Thymus (tissue), 11 donors: ENCODE measurements at regions not wholly inside any gene's neighbourhood (a gene's known extent, or its start where the extent isn't known, plus 50 kb on each side); places are given as distances from the start of the nearest gene placed in this dataset.

Experiments
- DNase-seq, 9 donors: peaks; one replicate each; pipeline ENCODE4 v3.0.0-alpha.2; 2013; ENCODE audit warnings: low spot score in 9 of 9, low read depth in 6 of 9, missing footprints in 1 of 9
- H3K27ac ChIP-seq, 2 donors: one replicate each; pipeline ENCODE4 v1.5.1; 2013; ENCODE audit warnings: control low read depth in 1 of 2, low read depth in 1 of 2, low read length in 1 of 2, mild to moderate bottlenecking in 1 of 2, moderate library complexity in 1 of 2
- H3K27me3 ChIP-seq, 2 donors: one replicate each; pipeline ENCODE4 v1.5.1; 2013; ENCODE audit warnings: low read length in 1 of 2; ENCODE audit not compliant: control insufficient read depth in 2 of 2, insufficient read depth in 1 of 2
- H3K36me3 ChIP-seq, 2 donors: one replicate each; pipeline ENCODE4 v1.5.1; 2013; ENCODE audit warnings: low read length in 1 of 2, mild to moderate bottlenecking in 1 of 2, moderate library complexity in 1 of 2; ENCODE audit not compliant: control insufficient read depth in 2 of 2, insufficient read depth in 2 of 2
- H3K4me1 ChIP-seq, 2 donors: one replicate each; pipeline ENCODE4 v1.5.1; 2013; ENCODE audit warnings: low read length in 2 of 2; ENCODE audit not compliant: control insufficient read depth in 2 of 2, insufficient read depth in 2 of 2
- H3K4me3 ChIP-seq, 2 donors: one replicate each; pipeline ENCODE4 v1.5.1; 2013; ENCODE audit warnings: low read length in 2 of 2, control low read depth in 1 of 2, mild to moderate bottlenecking in 1 of 2
- H3K9me3 ChIP-seq, 2 donors: one replicate each; pipeline ENCODE4 v1.5.1; 2013; ENCODE audit warnings: low read length in 1 of 2, mild to moderate bottlenecking in 1 of 2; ENCODE audit not compliant: control insufficient read depth in 2 of 2, insufficient read depth in 1 of 2
- WGBS: extraction: QIAGEN DNeasy Blood & Tissue Kit; methylation state at CpG from one replicate; pipeline ENCODE4 v1.1.7; 2013; 5-methylcytosine and 5-hydroxymethylcytosine counted together
- donor health status: healthy.

- DNase-seq, result no peak
- H3K27ac ChIP-seq, result no peak overlapping the region
- peaks cover 1 to 13% of the 10 kb centered on the region in 2 donors for H3K9me3 ChIP-seq
- no peak overlapping the region for H3K4me3 ChIP-seq
- H3K36me3 ChIP-seq, result no peaks in the 10 kb centered on the region
- no peaks in the 10 kb centered on the region for H3K4me1 ChIP-seq
- WGBS, result 88% methylated on average over 6 of the region's 6 CpGs
- H3K27me3 ChIP-seq, result no peaks in the 10 kb centered on the region
Observed at GRCh38 chr6:66396145-66396544, 689.1 kb upstream of the EYS start.

GRCh38 chr6:66390393-66390792 is 683.4 kb upstream of the EYS start:
- Histone ChIP-seq H3K27me3 (no peaks in the 10 kb centered on the region), H3K4me3 (no peak overlapping the region), H3K9me3 (no peaks in the 10 kb centered on the region), H3K36me3 (no peaks in the 10 kb centered on the region), H3K27ac (no peak overlapping the region), H3K4me1 (no peaks in the 10 kb centered on the region)
- DNase-seq, result no peak
- 94% methylated on average over 2 of the region's 2 CpGs for WGBS

DNA sequence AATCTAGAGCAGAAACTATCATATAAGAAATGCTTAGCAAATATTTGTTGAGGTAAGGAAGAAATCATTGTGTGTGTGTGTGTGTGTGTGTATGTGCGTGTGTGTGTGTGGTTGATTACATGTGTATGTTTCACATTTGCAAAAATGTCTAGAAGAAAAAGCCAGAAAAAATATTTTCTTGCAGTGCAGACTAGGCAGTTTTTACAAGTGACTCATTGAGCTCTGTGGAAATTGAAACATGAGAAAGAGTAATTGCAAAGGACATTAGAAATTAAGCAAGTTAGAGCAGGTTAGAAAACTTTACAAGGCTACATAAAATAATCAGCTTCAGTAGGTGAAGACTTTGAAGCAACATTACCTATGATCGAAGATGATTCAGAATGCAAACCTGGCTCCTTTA is 669.0 kb upstream of the EYS start:
- WGBS, result 86% methylated on average over 2 of the region's 2 CpGs
- no peak overlapping the region for H3K4me3 ChIP-seq
- DNase-seq, result peak in 1 of 9 donors; percentile 7

DNA sequence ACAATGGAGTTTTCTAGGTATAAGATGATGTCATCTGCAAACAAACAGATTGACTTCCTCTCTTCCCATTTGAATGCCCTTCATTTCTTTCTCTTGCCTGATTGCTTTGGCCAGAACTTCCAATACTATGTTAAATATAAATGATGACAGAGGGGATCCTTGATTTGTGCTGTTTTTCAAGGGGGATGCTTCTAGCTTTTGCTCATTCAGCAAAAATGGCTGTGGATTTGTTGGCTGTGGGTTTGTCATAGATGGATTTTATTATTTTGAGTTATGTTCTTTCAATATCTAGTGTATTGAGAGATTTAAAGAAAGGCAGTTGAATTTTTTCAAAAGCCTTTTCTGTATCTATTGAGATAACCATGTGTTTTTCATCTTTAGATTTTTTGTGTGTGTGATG is 662.4 kb upstream of the EYS start:
- Histone ChIP-seq H3K9me3 (peaks cover 0 to 2% of the 10 kb centered on the region in 2 donors), H3K36me3 (no peaks in the 10 kb centered on the region), H3K27ac (no peak overlapping the region), H3K27me3 (no peaks in the 10 kb centered on the region), H3K4me1 (no peaks in the 10 kb centered on the region), H3K4me3 (no peak overlapping the region)
- DNase-seq, result no peak

More for the DNA sequence above, 669.0 kb upstream of the EYS start:
- Histone ChIP-seq H3K36me3 (no peaks in the 10 kb centered on the region), H3K4me1 (no peaks in the 10 kb centered on the region), H3K9me3 (peaks cover 0 to 1% of the 10 kb centered on the region in 2 donors), H3K27me3 (no peaks in the 10 kb centered on the region), H3K27ac (no peak overlapping the region)

DNA sequence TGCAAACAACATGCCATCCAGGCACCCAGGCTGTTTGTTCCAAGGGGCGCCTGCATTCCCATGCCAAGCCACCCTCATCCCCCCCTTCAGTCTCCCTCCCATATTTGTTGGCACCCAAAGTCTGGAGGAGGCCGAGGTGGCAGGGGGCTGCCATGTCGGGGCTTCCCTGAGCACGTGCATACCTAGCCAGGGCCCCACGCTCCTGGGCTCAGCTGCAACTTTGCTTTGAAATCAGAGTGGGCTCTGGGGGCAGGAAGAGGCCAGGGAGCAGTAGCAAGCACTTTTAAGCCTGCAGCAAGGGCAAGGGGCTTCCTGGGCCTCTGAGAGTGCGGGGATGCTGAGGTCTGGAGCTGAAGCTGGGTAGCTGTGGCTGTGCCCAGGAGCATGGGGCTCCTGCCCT is 655.9 kb upstream of the EYS start:
- H3K27me3 ChIP-seq, result no peaks in the 10 kb centered on the region
- peaks cover 3 to 15% of the 10 kb centered on the region in 2 donors for H3K9me3 ChIP-seq
- DNase-seq, result no peak
- no peaks in the 10 kb centered on the region for H3K4me1 ChIP-seq
- H3K36me3 ChIP-seq, result no peaks in the 10 kb centered on the region
- H3K4me3 ChIP-seq, result no peak overlapping the region
- 89% methylated on average over 6 of the region's 6 CpGs for WGBS
- no peak overlapping the region for H3K27ac ChIP-seq

- WGBS, result 90% methylated on average over 8 of the region's 8 CpGs
- Histone ChIP-seq H3K36me3 (no peaks in the 10 kb centered on the region), H3K4me1 (no peaks in the 10 kb centered on the region), H3K9me3 (peaks cover 3 to 15% of the 10 kb centered on the region in 2 donors), H3K27ac (no peak overlapping the region), H3K27me3 (no peaks in the 10 kb centered on the region), H3K4me3 (no peak overlapping the region)
- DNase-seq, result no peak
Observed at GRCh38 chr6:66361886-66362285, 654.9 kb upstream of the EYS start.

DNA sequence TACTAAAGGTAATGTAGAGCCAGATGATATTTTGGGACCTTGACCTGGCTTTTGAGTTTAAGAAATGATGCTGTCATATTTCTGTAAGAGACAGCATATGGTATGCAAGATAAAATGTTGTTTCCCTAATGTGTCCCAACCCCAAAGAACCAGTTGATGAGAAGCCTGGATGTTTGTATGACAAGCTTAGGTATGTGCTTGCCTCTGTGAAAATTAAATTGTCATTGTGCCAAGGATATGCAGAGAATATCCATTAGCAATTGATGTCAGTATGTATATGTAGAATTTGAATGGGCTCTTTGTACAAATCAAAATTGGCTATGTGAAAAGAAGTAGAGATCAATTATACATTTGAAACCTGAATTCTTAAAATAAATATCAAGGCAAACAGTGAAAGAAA is 650.8 kb upstream of the EYS start:
- H3K27me3 ChIP-seq, result no peaks in the 10 kb centered on the region
- no peak overlapping the region for H3K27ac ChIP-seq
- DNase-seq, result no peak
- H3K4me3 ChIP-seq, result no peak overlapping the region
- H3K36me3 ChIP-seq, result no peaks in the 10 kb centered on the region
- H3K9me3 ChIP-seq, result peaks cover 3 to 10% of the 10 kb centered on the region in 2 donors
- H3K4me1 ChIP-seq, result no peaks in the 10 kb centered on the region

DNA sequence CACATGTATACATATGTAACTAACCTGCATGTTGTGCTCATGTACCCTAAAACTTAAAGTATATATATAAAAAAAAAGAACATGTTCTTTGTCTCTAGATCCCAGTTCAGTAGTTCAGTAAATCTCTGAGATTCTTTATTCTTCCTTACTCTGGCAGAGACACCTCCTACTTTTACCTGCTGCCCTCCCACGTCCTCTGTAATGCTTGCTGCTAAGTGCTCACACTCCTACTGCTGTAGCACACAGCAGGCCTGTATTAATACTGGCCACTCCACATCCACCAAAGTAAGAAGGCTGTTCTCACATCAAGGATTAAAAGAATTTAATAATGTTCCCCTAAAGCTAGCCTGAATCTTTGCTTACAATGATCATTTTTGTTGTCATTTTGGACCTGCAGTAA is 648.4 kb upstream of the EYS start:
- Histone ChIP-seq H3K4me1 (no peaks in the 10 kb centered on the region), H3K36me3 (no peaks in the 10 kb centered on the region), H3K9me3 (no peaks in the 10 kb centered on the region), H3K27ac (no peak overlapping the region), H3K4me3 (no peak overlapping the region), H3K27me3 (no peaks in the 10 kb centered on the region)
- 67% methylated on average over 1 of the region's 1 CpG for WGBS
- DNase-seq, result no peak

- DNase-seq, result no peak
Observed at GRCh38 chr6:66344796-66345195, 637.8 kb upstream of the EYS start.

DNA sequence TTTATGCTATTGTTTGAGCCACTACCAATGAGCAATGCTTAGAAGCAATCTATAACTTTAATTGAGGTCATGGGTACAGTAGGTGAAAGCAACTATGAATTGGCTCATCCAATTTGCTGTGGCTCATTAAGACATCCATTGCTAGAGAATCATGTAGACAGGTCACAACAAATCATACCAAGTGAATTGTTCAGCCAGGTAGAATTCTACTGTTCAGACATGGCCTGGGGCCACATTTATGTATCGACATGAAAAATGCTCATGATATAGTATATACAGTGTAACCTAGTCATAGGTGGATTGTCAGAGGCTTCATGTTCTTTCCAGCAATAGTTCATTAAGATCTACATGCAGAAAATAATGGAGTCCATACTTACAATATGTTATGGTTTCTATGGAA is 633.7 kb upstream of the EYS start:
- H3K4me3 ChIP-seq, result no peak overlapping the region
- DNase-seq, result no peak
- H3K9me3 ChIP-seq, result peaks cover 0 to 4% of the 10 kb centered on the region in 2 donors
- no peak overlapping the region for H3K27ac ChIP-seq
- no peaks in the 10 kb centered on the region for H3K27me3 ChIP-seq
- H3K36me3 ChIP-seq, result no peaks in the 10 kb centered on the region
- no peaks in the 10 kb centered on the region for H3K4me1 ChIP-seq
- 93% methylated on average over 1 of the region's 1 CpG for WGBS

More at GRCh38 chr6:66344796-66345195, 637.8 kb upstream of the EYS start:
- H3K36me3 ChIP-seq, result no peaks in the 10 kb centered on the region
- H3K4me1 ChIP-seq, result no peaks in the 10 kb centered on the region
- no peak overlapping the region for H3K27ac ChIP-seq
- H3K9me3 ChIP-seq, result no peaks in the 10 kb centered on the region
- H3K4me3 ChIP-seq, result no peak overlapping the region
- no peaks in the 10 kb centered on the region for H3K27me3 ChIP-seq
- 69% methylated on average over 2 of the region's 2 CpGs for WGBS
